RCC 7860 (cell line): ENCODE measurements at regions not wholly inside any gene's neighbourhood (a gene's known extent, or its start where the extent isn't known, plus 50 kb on each side); places are given as distances from the start of the nearest gene placed in this dataset.

Source experiments
- DNase-seq: peaks from one replicate; pipeline ENCODE4 v3.0.0-alpha.2; 2015; ENCODE audit warnings: low spot score
- FAIRE-seq: peaks from 2 replicates; lab custom pipeline; 2012; peaks lifted over from hg19 to GRCh38; lab: Jason Lieb, UNC

DNA sequence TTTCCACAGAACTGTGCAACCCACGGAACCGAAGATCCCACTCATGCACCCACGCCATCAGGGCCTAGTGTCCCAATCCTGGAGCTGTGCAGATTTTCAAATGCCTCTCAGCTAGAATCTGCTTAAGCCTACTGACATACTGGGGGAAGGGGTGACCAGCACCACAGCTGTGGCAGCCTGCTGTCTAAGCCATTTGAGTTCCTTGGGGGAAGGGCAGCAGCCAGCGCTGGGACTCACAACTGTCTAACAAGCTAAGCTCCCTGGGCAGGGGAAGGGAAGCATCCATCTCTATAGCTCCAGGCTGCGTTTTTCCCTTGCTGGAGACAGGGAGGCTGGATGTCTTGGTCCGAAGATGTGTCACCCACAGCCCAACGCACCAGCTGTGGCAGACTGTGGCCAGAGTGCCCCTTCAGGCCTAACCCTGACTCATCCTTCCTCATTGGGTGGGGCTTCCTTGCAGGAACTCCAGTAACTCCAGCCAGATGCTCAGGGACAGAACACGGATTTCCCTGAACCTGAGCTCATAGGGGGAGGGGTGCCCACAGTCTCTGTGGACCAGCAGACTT, 194.8 kb downstream of the CHRDL1 start:
- DNase-seq (no peak), FAIRE-seq (no peak)

DNA sequence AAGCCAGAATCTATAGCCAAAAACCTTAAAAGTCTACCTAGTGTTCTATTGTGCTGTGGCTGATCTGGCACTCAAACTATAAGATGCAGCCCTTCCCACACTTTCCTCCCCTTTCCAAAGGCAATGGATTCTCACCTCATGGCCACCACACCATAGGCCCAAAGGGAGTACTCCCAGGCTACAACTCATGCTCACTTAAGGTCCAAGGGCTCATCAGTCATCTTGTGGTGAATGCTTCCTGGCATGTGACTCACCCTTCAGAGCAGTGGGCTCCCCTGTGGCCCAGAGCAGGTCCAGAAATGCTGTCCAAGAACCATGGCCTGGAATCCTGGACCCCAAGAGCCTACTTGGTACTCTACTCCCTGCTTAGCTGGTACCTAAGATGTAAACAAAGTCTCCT, 181.0 kb downstream of the CHRDL1 start:
- FAIRE-seq, result no peak
- DNase-seq, result no peak
